ENCODE measurements at regions not wholly inside any gene's neighbourhood (a gene's known extent, or its start where the extent isn't known, plus 50 kb on each side); places are given as distances from the start of the nearest gene placed in this dataset.

- TF ChIP-seq GATA3 (IDR thresholded peaks at IDR 0.05; ENCODE audit: low read depth, low read length) (no peak), GATA2 (IDR thresholded peaks at IDR 0.05; ENCODE audit: low read depth, low read length) (no peak)
Measured at GRCh38 chr2:238655198-238655860, 192.6 kb upstream of the TWIST2 start.

Data from SH-SY5Y (cell line).